Endothelial cell of umbilical vein (primary cell): ENCODE measurements at regions not wholly inside any gene's neighbourhood (a gene's known extent, or its start where the extent isn't known, plus 50 kb on each side); places are given as distances from the start of the nearest gene placed in this dataset.

ENCODE experiments used
- BruUV-seq: library from RNA; stranded (reverse); fragments of 400-500 nt; replicated peaks from 2 replicates; lab custom pipeline; 2021; lab: Mats Ljungman, UMichigan
- CTCF ChIA-PET: fragments of 300-600, 350-600 bp; sonication (Branson Sonifier 250); formaldehyde crosslinking; loops from one replicate; lab custom pipeline; 2021; ENCODE audit warnings: antibody characterized with exemption, inconsistent platforms; lab: Charles Lee
- POLR2A ChIA-PET: fragments of 300-600, 350-600 bp; sonication (Branson Sonifier 250); formaldehyde crosslinking; loops from one replicate; lab custom pipeline; 2021; ENCODE audit warnings: antibody characterized with exemption, inconsistent platforms; lab: Charles Lee
- DNase-seq: peaks from one replicate; pipeline ENCODE4 v3.0.0-alpha.2; 2011; ENCODE audit warnings: low read depth, low spot score
- FAIRE-seq: peaks from 2 replicates; lab custom pipeline; 2011; peaks lifted over from hg19 to GRCh38; lab: Jason Lieb, UNC
- H2AFZ ChIP-seq: 2 replicates; pipeline ENCODE4 v1.6.0; 2012; ENCODE audit warnings: low read depth, low read length, control low read depth, inconsistent platforms
- H3K27ac ChIP-seq: 2 replicates; pipeline ENCODE4 v1.5.1; 2011; ENCODE audit warnings: low read depth, mild to moderate bottlenecking, control low read depth, low read length, moderate library complexity; ENCODE audit not compliant: insufficient read depth
- H3K27me3 ChIP-seq, 2 experiments: 2 replicates each; pipeline versions ENCODE4 v1.6.0 to v1.6.1; 2011; ENCODE audit warnings: low read length in 2 of 2, mixed read lengths in 1 of 2; ENCODE audit not compliant: control insufficient read depth in 2 of 2, insufficient read depth in 2 of 2
- H3K36me3 ChIP-seq, 2 experiments: 2 replicates in 1 of 2; 3 replicates in 1 of 2; pipeline ENCODE4 v1.5.1; 2011; ENCODE audit warnings: low read length in 2 of 2, mild to moderate bottlenecking in 1 of 2, moderate library complexity in 1 of 2; ENCODE audit not compliant: control insufficient read depth in 2 of 2, insufficient read depth in 2 of 2; ENCODE audit errors: extremely low read depth in 1 of 2
- H3K4me1 ChIP-seq: 3 replicates; pipeline ENCODE4 v1.5.1; 2011; ENCODE audit warnings: mild to moderate bottlenecking, low read length; ENCODE audit not compliant: control insufficient read depth, insufficient read depth; ENCODE audit errors: extremely low read depth
- H3K4me2 ChIP-seq: 2 replicates; pipeline ENCODE4 v1.6.1; 2011; ENCODE audit warnings: low read length, control low read depth, mixed read lengths; ENCODE audit not compliant: insufficient read depth
- H3K4me3 ChIP-seq, 3 experiments: fragments of 200-600 bp in 1 of 3; sonication (generic), shearing (Covaris generic) in 1 of 3; replicated peaks in 1 of 3; 2 replicates each; pipeline ENCODE4 v1.5.1; 2011 to 2016; ENCODE audit warnings: control low read depth in 3 of 3, low read length in 3 of 3, mild to moderate bottlenecking in 2 of 3, inconsistent platforms in 1 of 3, low read depth in 1 of 3, moderate library complexity in 1 of 3; ENCODE audit not compliant: insufficient read depth in 1 of 3
- H3K79me2 ChIP-seq: 2 replicates; pipeline ENCODE4 v1.6.0; 2012; ENCODE audit warnings: low read length, inconsistent platforms; ENCODE audit not compliant: control insufficient read depth, insufficient read depth
- H3K9ac ChIP-seq: replicated peaks from 2 replicates; pipeline ENCODE3; 2011; ENCODE audit warnings: low read length, control low read depth; ENCODE audit not compliant: insufficient read depth; ENCODE audit errors: extremely low read depth
- H3K9me1 ChIP-seq: replicated peaks from 3 replicates; pipeline ENCODE4 v1.6.0; 2011; ENCODE audit warnings: mild to moderate bottlenecking, low read length; ENCODE audit not compliant: control insufficient read depth, insufficient read depth; ENCODE audit errors: extremely low read depth
- H3K9me3 ChIP-seq: replicated peaks from 2 replicates; pipeline ENCODE4 v1.5.1; 2012; ENCODE audit warnings: low read length, inconsistent platforms; ENCODE audit not compliant: control insufficient read depth, insufficient read depth
- H4K20me1 ChIP-seq: replicated peaks from 2 replicates; pipeline ENCODE3; 2011; ENCODE audit warnings: mild to moderate bottlenecking, low read length; ENCODE audit not compliant: control insufficient read depth, insufficient read depth; ENCODE audit errors: extremely low read depth
- CTCF ChIP-seq, 2 donors: IDR thresholded peaks; 1 replicate in 1 of 2; 2 replicates in 1 of 2; pipeline ENCODE4 v1.5.1; 2011; ENCODE audit warnings: low read length in 2 of 2, mild to moderate bottlenecking in 2 of 2, moderate library complexity in 2 of 2, control low read depth in 1 of 2, inconsistent platforms in 1 of 2, low read depth in 1 of 2; ENCODE audit not compliant: insufficient read depth in 1 of 2; ENCODE audit errors: extremely low read depth in 1 of 2
- EZH2 ChIP-seq: IDR thresholded peaks from 2 replicates; pipeline ENCODE4 v1.6.1; 2012; ENCODE audit warnings: borderline replicate concordance, low read depth, mild to moderate bottlenecking, moderate library complexity, low read length, inconsistent platforms; ENCODE audit not compliant: severe bottlenecking
- FOS ChIP-seq: IDR thresholded peaks from 2 replicates; pipeline ENCODE4 v1.6.1; 2011; ENCODE audit warnings: mild to moderate bottlenecking, low read length, moderate library complexity, borderline replicate concordance; ENCODE audit not compliant: insufficient read depth
- GATA2 ChIP-seq: IDR thresholded peaks from 2 replicates; pipeline ENCODE4 v1.7.0; 2011; ENCODE audit warnings: low read depth, mild to moderate bottlenecking, moderate library complexity, mixed read lengths, low read length; ENCODE audit not compliant: insufficient read length, insufficient read depth
- JUN ChIP-seq: IDR thresholded peaks from 2 replicates; pipeline ENCODE4 v1.6.1; 2011; ENCODE audit warnings: borderline replicate concordance, low read depth; ENCODE audit not compliant: insufficient read length, insufficient read depth
- MAX ChIP-seq: IDR thresholded peaks from 2 replicates; pipeline ENCODE4 v1.6.1; 2011; ENCODE audit not compliant: insufficient read depth, insufficient read length
- MYC ChIP-seq: IDR thresholded peaks from one replicate; pipeline ENCODE4 v1.6.1; 2011; ENCODE audit warnings: mild to moderate bottlenecking, low read depth, low read length
- POLR2A ChIP-seq: IDR thresholded peaks from 2 replicates; pipeline ENCODE4 v1.6.1; 2012; ENCODE audit warnings: low read depth, mild to moderate bottlenecking, control low read depth, low read length
- POLR2AphosphoS5 ChIP-seq: IDR thresholded peaks from 2 replicates; pipeline ENCODE4 v1.6.1; 2012; ENCODE audit warnings: low read depth, mild to moderate bottlenecking, control low read depth, low read length, moderate library complexity; ENCODE audit not compliant: insufficient read depth
- dilution Hi-C: fragments of 300-500 bp; cut with MboI; formaldehyde crosslinking; loops from one replicate; pipeline ENCODE4 v1.15.0; 2019; ENCODE audit warnings: low sequenced_read_pairs; ENCODE audit not compliant: extremely low pct_ligation_motif_present
- intact Hi-C: fragments of 100-400 bp; cut with micrococcal nuclease; formaldehyde crosslinking; loops from one replicate; pipeline ENCODE4 v1.10.0; 2022

DNA sequence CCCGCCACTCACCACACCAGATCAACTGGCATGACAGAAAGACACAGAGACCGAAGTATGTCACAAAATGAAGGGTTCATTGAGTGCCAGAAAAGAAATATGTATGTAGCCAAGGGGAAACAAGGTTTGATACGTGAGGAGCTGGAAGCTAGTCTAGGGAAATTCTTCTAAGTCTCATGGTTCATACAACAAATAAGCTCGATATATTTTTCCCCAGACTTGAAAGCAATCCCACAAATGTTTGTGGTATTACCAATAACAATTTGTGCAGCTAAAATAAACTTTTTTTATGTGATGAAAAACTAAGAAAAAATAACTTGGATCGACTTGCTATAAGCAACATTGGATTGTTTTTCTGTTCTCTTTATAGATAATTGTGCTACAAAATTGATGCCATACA lies 777.0 kb downstream of the TSN start:
- H3K9me3 ChIP-seq = peaks cover 3% of the 10 kb centered on the region
- BruUV-seq = no TSS peak
- H3K9me1 ChIP-seq = no peaks in the 10 kb centered on the region
- H3K27me3 ChIP-seq = no peaks in the 10 kb centered on the region
- no peak overlapping the region for H3K4me3 ChIP-seq
- dilution Hi-C loops = no loop called here
- ChIA-PET CTCF (no interaction called here), POLR2A (no interaction called here)
- no peak overlapping the region for H3K9ac ChIP-seq
- H3K4me2 ChIP-seq = no peak overlapping the region
- FAIRE-seq (no peak), DNase-seq (no peak)
- no peaks in the 10 kb centered on the region for H4K20me1 ChIP-seq
- TF ChIP-seq MAX (no peak), POLR2A (no peak), GATA2 (no peak), MYC (no peak), POLR2AphosphoS5 (no peak), JUN (no peak), CTCF (IDR thresholded peaks at IDR 0.05; ENCODE audit: extremely low read depth in 1 of 2, insufficient read depth in 1 of 2, low read depth in 1 of 2, low read length in 2 of 2) (no peak), EZH2 (no peak), FOS (no peak)
- H2AFZ ChIP-seq = no peak overlapping the region
- intact Hi-C loops = no loop called here
- H3K79me2 ChIP-seq = no peaks in the 10 kb centered on the region
- no peak overlapping the region for H3K27ac ChIP-seq
- no peaks in the 10 kb centered on the region for H3K4me1 ChIP-seq
- H3K36me3 ChIP-seq = no peaks in the 10 kb centered on the region
